Small intestine (tissue), 7 donors: ENCODE measurements at regions not wholly inside any gene's neighbourhood (a gene's known extent, or its start where the extent isn't known, plus 50 kb on each side); places are given as distances from the start of the nearest gene placed in this dataset.

Experiments
- DNase-seq, 2 donors: peaks; one replicate each; pipeline versions ENCODE4 v3.0.0 to v3.0.0-alpha.2; 2013
- FAIRE-seq: peaks from 2 replicates; lab custom pipeline; 2012; peaks lifted over from hg19 to GRCh38; lab: Jason Lieb, UNC
- H3K27ac ChIP-seq, 3 donors: one replicate each; pipeline ENCODE4 v1.5.1; 2013; ENCODE audit warnings: low read length in 2 of 3, mild to moderate bottlenecking in 2 of 3, control low read depth in 1 of 3, inconsistent platforms in 1 of 3, low read depth in 1 of 3, moderate library complexity in 1 of 3
- H3K27me3 ChIP-seq, 3 donors: one replicate each; pipeline ENCODE4 v1.6.1; 2013; ENCODE audit warnings: low read length in 3 of 3, inconsistent platforms in 1 of 3; ENCODE audit not compliant: control insufficient read depth in 3 of 3, insufficient read depth in 3 of 3
- H3K36me3 ChIP-seq, 3 donors: one replicate each; pipeline ENCODE4 v1.6.1; 2013; ENCODE audit warnings: low read length in 3 of 3, inconsistent platforms in 1 of 3, low read depth in 1 of 3, mild to moderate bottlenecking in 1 of 3, moderate library complexity in 1 of 3; ENCODE audit not compliant: control insufficient read depth in 3 of 3, insufficient read depth in 2 of 3
- H3K4me1 ChIP-seq, 3 donors: one replicate each; pipeline ENCODE4 v1.6.1; 2013; ENCODE audit warnings: low read length in 2 of 3, inconsistent platforms in 1 of 3, low read depth in 1 of 3, mild to moderate bottlenecking in 1 of 3, moderate library complexity in 1 of 3; ENCODE audit not compliant: control insufficient read depth in 3 of 3, insufficient read depth in 2 of 3
- H3K4me3 ChIP-seq, 3 donors: one replicate each; pipeline ENCODE4 v1.5.1; 2013; ENCODE audit warnings: low read length in 3 of 3, control low read depth in 1 of 3, inconsistent platforms in 1 of 3, low read depth in 1 of 3, mild to moderate bottlenecking in 1 of 3, moderate library complexity in 1 of 3
- H3K9me3 ChIP-seq, 2 donors: one replicate each; pipeline ENCODE4 v1.6.1; 2013; ENCODE audit warnings: low read depth in 1 of 2, low read length in 1 of 2; ENCODE audit not compliant: control insufficient read depth in 2 of 2, insufficient read depth in 1 of 2
- WGBS, 3 donors: extraction: QIAGEN DNeasy Blood & Tissue Kit; methylation state at CpG; one replicate each; pipeline ENCODE4 v1.1.7; 2013; 5-methylcytosine and 5-hydroxymethylcytosine counted together
- donor health status: healthy with polysubstance abuse.
- donor health status: control.
- donor health status: control.
- donor health status: Bipolar disorder and iron deficiency.
- donor health status: healthy.

DNA sequence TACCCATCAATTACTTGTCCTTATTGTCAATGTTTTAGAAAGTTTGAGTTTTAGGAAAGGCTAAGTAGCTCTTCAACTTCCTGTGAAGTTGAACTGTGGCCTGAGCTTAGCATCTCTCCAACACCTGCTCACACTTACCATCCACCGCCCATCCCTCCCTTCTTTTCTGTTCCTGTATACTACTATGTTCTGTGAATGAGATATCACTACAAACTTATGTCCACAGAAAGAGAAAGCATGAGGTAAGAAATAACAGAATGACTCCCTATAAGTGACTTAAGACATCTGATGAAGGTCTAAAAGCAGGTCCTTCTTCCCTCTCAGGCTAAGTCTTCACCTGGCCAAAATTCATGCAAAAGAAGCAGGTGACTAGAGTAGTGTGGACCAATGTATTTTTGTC is 246.3 kb upstream of the PREP start:
- WGBS, 3 donors = 89 to 100% (median 90%) methylated on average over 1 of the region's 1 CpG
- FAIRE-seq (no peak), DNase-seq (no peak)
- Histone ChIP-seq H3K4me1 (peaks cover 0 to 9% (median 6%) of the 10 kb centered on the region in 3 donors), H3K27me3 (no peaks in the 10 kb centered on the region), H3K27ac (no peak overlapping the region), H3K4me3 (no peak overlapping the region), H3K9me3 (no peaks in the 10 kb centered on the region), H3K36me3 (no peaks in the 10 kb centered on the region)

- Histone ChIP-seq H3K36me3 (no peaks in the 10 kb centered on the region), H3K9me3 (no peaks in the 10 kb centered on the region), H3K27me3 (no peaks in the 10 kb centered on the region), H3K27ac (peak overlapping the region in 1 of 3 donors; percentile 41), H3K4me1 (peaks cover 0 to 9% (median 6%) of the 10 kb centered on the region in 3 donors), H3K4me3 (no peak overlapping the region)
- WGBS, 3 donors = 65 to 80% (median 73%) methylated on average over 4 of the region's 4 CpGs
- DNase-seq = peak in 1 of 2 donors; percentile 20
- FAIRE-seq = no peak
Observed at GRCh38 chr6:105648276-105648675, 245.4 kb upstream of the PREP start.

GRCh38 chr6:105646391-105646867 is 243.5 kb upstream of the PREP start:
- Histone ChIP-seq H3K4me3 (no peak overlapping the region), H3K36me3 (no peaks in the 10 kb centered on the region), H3K9me3 (no peaks in the 10 kb centered on the region), H3K27ac (peak overlapping the region in 1 of 3 donors; percentile 78), H3K4me1 (peaks cover 0 to 9% (median 6%) of the 10 kb centered on the region in 3 donors), H3K27me3 (no peaks in the 10 kb centered on the region)
- peak in 1 of 2 donors; percentile 60 for DNase-seq
- FAIRE-seq = no peak
- 54 to 79% (median 70%) methylated on average over 5 of the region's 5 CpGs for WGBS, 3 donors

DNA sequence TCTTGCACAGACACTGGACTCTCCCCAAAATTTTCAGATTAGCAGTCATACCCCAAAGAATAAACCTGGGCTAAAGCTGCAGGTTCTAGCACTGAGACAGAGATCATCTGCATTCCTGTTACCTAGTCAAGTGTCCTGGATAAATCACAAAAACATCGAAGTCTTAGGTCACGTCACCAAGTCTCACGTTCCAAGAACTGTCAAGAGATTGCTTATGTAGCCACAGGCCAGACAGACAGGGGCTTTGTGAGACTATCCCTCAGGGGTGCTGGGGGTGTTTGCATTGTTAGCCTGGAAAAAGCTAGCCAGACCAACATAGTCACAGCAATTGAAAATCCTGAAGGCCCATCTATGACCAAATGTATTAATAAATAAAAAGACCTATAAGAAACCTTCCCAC is 243.1 kb upstream of the PREP start:
- DNase-seq = no peak
- no peaks in the 10 kb centered on the region for H3K27me3 ChIP-seq
- H3K27ac ChIP-seq = peak overlapping the region in 1 of 3 donors; percentile 78
- H3K36me3 ChIP-seq = no peaks in the 10 kb centered on the region
- WGBS, 3 donors = 59 to 86% (median 63%) methylated on average over 3 of the region's 3 CpGs
- peaks cover 0 to 9% (median 6%) of the 10 kb centered on the region in 3 donors for H3K4me1 ChIP-seq
- no peaks in the 10 kb centered on the region for H3K9me3 ChIP-seq
- H3K4me3 ChIP-seq = no peak overlapping the region
- FAIRE-seq = no peak

DNA sequence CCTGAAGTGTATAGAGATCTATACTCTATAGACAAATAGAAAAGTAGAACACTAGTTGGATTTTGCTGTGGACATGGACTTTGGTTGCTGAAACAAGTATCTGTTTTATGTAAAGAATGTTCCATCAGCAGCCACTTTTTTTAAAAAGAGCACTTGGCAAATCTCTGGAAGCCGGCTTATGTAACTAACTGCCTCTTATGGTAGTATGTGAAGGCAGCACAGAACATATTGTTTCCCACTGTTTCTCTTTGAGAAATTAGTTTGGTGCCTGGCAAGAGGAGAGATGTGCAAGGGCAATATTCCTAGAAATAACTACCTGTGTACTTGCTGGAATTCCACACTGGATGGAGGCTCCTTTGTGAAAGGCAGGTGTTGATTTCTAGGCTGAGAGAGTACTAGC is 242.3 kb upstream of the PREP start:
- peak overlapping the region in 2 of 3 donors; percentile 8 to 32 for H3K27ac ChIP-seq
- H3K36me3 ChIP-seq = no peaks in the 10 kb centered on the region
- H3K9me3 ChIP-seq = no peaks in the 10 kb centered on the region
- no peak for FAIRE-seq
- no peaks in the 10 kb centered on the region for H3K27me3 ChIP-seq
- peaks cover 0 to 9% (median 6%) of the 10 kb centered on the region in 3 donors for H3K4me1 ChIP-seq
- H3K4me3 ChIP-seq = no peak overlapping the region
- peak in 1 of 2 donors; percentile 39 for DNase-seq
- 63 to 83% (median 75%) methylated on average over 1 of the region's 1 CpG for WGBS, 3 donors

DNA sequence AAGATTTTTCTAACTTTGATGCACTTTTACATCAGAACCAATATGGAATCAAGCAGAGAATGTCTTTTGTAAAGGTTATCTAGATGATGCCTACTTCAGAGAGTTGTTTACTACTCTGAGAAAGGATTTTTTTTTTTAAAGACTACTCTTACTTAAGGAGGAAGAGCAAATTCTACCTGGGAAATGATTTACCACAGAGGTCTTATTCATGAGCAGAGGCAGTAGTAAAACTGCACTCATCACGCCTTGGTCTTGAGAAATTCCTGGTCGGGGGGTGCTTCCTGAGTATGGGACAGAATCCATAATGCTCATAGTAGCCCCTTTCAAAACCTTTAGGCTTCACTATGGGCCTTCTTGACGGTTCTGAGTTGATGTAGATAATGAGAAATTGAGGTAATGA is 241.8 kb upstream of the PREP start:
- H3K36me3 ChIP-seq = no peaks in the 10 kb centered on the region
- H3K4me1 ChIP-seq = peaks cover 0 to 9% (median 6%) of the 10 kb centered on the region in 3 donors
- H3K27ac ChIP-seq = peak overlapping the region in 2 of 3 donors; percentile 20 to 32
- DNase-seq (peak in 1 of 2 donors; percentile 61), FAIRE-seq (no peak)
- H3K27me3 ChIP-seq = no peaks in the 10 kb centered on the region
- no peaks in the 10 kb centered on the region for H3K9me3 ChIP-seq
- no peak overlapping the region for H3K4me3 ChIP-seq
- WGBS, 3 donors = 65 to 72% (median 69%) methylated on average over 3 of the region's 3 CpGs

GRCh38 chr6:105644073-105644489 is 241.2 kb upstream of the PREP start:
- Histone ChIP-seq H3K27ac (peak overlapping the region in 1 of 3 donors; percentile 67), H3K4me3 (no peak overlapping the region), H3K9me3 (no peaks in the 10 kb centered on the region), H3K36me3 (no peaks in the 10 kb centered on the region), H3K27me3 (no peaks in the 10 kb centered on the region), H3K4me1 (peaks cover 0 to 9% (median 6%) of the 10 kb centered on the region in 3 donors)
- DNase-seq (no peak), FAIRE-seq (no peak)
- 57 to 84% (median 65%) methylated on average over 2 of the region's 2 CpGs for whole genome bisulfite sequencing, 3 donors

DNA sequence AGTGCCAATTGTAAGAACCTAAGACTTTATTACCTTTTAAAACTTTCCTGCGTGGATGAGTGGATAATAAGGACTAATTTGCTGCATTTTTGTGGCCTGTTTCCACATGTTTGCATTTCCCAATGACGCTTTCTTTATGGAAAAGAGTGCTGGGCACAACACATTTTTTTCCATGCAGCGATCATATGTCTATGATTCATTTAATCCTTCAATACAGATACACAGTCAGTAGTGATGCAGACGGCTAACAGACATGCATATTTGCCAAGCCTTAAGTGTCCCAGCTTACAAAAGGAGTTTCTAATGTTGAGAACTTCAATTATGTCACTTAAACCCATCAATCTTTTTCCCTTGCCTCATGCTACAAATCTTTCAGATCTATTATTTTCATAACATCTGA is 239.8 kb upstream of the PREP start:
- no peaks in the 10 kb centered on the region for H3K36me3 ChIP-seq
- no peaks in the 10 kb centered on the region for H3K9me3 ChIP-seq
- H3K27ac ChIP-seq = no peak overlapping the region
- 87 to 95% (median 92%) methylated on average over 4 of the region's 4 CpGs for WGBS, 3 donors
- FAIRE-seq = no peak
- H3K27me3 ChIP-seq = no peaks in the 10 kb centered on the region
- peaks cover 0 to 9% (median 6%) of the 10 kb centered on the region in 3 donors for H3K4me1 ChIP-seq
- no peak for DNase-seq
- no peak overlapping the region for H3K4me3 ChIP-seq

DNA sequence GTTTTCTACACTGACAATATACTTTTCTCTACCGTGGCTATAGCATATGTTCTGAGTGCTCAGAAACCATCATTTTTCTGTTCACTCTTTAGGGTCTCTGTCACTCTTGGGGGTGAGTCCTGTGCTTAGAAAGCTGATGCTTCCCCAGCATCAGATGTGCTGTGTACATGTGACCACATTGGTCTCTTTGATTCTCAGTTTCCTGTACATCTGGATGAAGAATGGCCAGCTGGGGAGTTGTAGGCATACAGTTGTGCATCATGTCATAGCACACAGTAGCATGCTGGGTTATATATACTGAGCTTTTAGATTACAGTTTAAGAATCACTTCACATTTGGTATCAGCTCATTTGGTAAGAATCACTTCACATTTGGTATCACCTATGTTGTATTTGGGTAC is 238.6 kb upstream of the PREP start:
- WGBS, 3 donors = 85 to 96% (median 89%) methylated on average over 1 of the region's 1 CpG
- no peak for DNase-seq
- H3K9me3 ChIP-seq = no peaks in the 10 kb centered on the region

More for the DNA sequence above, 238.6 kb upstream of the PREP start:
- H3K27ac ChIP-seq = no peak overlapping the region
- no peak overlapping the region for H3K4me3 ChIP-seq
- no peak for FAIRE-seq
- peaks cover 0 to 9% (median 6%) of the 10 kb centered on the region in 3 donors for H3K4me1 ChIP-seq
- no peaks in the 10 kb centered on the region for H3K27me3 ChIP-seq
- no peaks in the 10 kb centered on the region for H3K36me3 ChIP-seq
